SU-DHL-6 (cell line): ENCODE measurements at regions not wholly inside any gene's neighbourhood (a gene's known extent, or its start where the extent isn't known, plus 50 kb on each side); places are given as distances from the start of the nearest gene placed in this dataset.

Source experiments
- H2AFZ ChIP-seq: fragments of 200-600 bp; sonication (generic); 2 replicates; pipeline ENCODE4 v1.6.1; 2014; ENCODE audit warnings: low read depth, mild to moderate bottlenecking, moderate library complexity, mixed read lengths, antibody characterized with exemption, low read length; ENCODE audit not compliant: severe bottlenecking
- H3F3A ChIP-seq: fragments of 200-600 bp; shearing (Covaris generic); 2 replicates; pipeline ENCODE4 v1.6.0; 2016; ENCODE audit warnings: antibody characterized with exemption, mild to moderate bottlenecking; ENCODE audit not compliant: insufficient read depth
- H3K27ac ChIP-seq: fragments of 200-600 bp; sonication (generic); 2 replicates; pipeline ENCODE4 v1.5.1; 2016; ENCODE audit warnings: low read depth, mild to moderate bottlenecking, low read length, moderate library complexity, mixed read lengths
- H3K27me3 ChIP-seq: fragments of 200-600 bp; sonication (generic), shearing (Covaris generic); 2 replicates; pipeline ENCODE4 v1.6.0; 2014; ENCODE audit warnings: mild to moderate bottlenecking, low read length
- H3K36me3 ChIP-seq: fragments of 200-600 bp; sonication (generic); 2 replicates; pipeline ENCODE4 v1.6.1; 2014; ENCODE audit warnings: mild to moderate bottlenecking, low read length, mixed read lengths
- H3K4me2 ChIP-seq: fragments of 300-600, 200-600 bp; shearing (Covaris generic), sonication (generic); 2 replicates; pipeline ENCODE4 v1.6.0; 2014; ENCODE audit warnings: low read length, low read depth, mild to moderate bottlenecking; ENCODE audit not compliant: poor library complexity, severe bottlenecking
- H3K4me3 ChIP-seq: fragments of 200-600 bp; sonication (generic); 2 replicates; pipeline ENCODE4 v1.5.1; 2014; ENCODE audit warnings: antibody characterized with exemption, low read length, mild to moderate bottlenecking, mixed read lengths; ENCODE audit not compliant: insufficient read depth, poor library complexity, severe bottlenecking
- H3K79me2 ChIP-seq: fragments of 200-600 bp; sonication (generic); 2 replicates; pipeline ENCODE4 v1.6.1; 2014; ENCODE audit warnings: mild to moderate bottlenecking, low read length, moderate library complexity; ENCODE audit not compliant: insufficient read depth
- H3K9ac ChIP-seq: fragments of 200-600 bp; sonication (generic); 2 replicates; pipeline ENCODE4 v1.7.0; 2014; ENCODE audit warnings: mild to moderate bottlenecking, low read length
- H3K9me2 ChIP-seq: fragments of 200-600 bp; sonication (generic); replicated peaks from 2 replicates; pipeline ENCODE4 v1.6.1; 2014; ENCODE audit warnings: low read length; ENCODE audit not compliant: insufficient read depth
- H3K9me3 ChIP-seq: fragments of 200-600 bp; sonication (generic); 2 replicates; pipeline ENCODE4 v1.6.1; 2014; ENCODE audit warnings: low read length, mixed read lengths; ENCODE audit not compliant: insufficient read depth
- H4K20me1 ChIP-seq: fragments of 200-600 bp; sonication (generic); 2 replicates; pipeline ENCODE4 v1.6.1; 2014; ENCODE audit warnings: low read depth, mild to moderate bottlenecking, antibody characterized with exemption, low read length, moderate library complexity, mixed read lengths
- EZH2phosphoT487 ChIP-seq: fragments of 200-600 bp; sonication (generic), shearing (Covaris generic); conservative IDR thresholded peaks from 2 replicates; pipeline ENCODE4 v1.6.1; 2018; ENCODE audit warnings: mild to moderate bottlenecking, antibody characterized with exemption, low read length, moderate library complexity, mixed read lengths
- TF ChIP-seq, protein P1 (sequence below): fragments of 200-600 bp; sonication (generic); IDR thresholded peaks from one replicate; pipeline ENCODE4 v1.5.1; 2017; ENCODE audit warnings: antibody characterized with exemption, mild to moderate bottlenecking, low read length, moderate library complexity; ENCODE audit not compliant: insufficient read depth, poor library complexity, severe bottlenecking

- Histone ChIP-seq H3K27ac (no peak overlapping the region), H3K36me3 (no peaks in the 10 kb centered on the region), H3F3A (no peaks in the 10 kb centered on the region), H4K20me1 (no peaks in the 10 kb centered on the region), H3K4me2 (no peak overlapping the region), H3K27me3 (no peaks in the 10 kb centered on the region), H2AFZ (no peak overlapping the region), H3K9me2 (no peaks in the 10 kb centered on the region), H3K4me3 (no peak overlapping the region), H3K79me2 (no peaks in the 10 kb centered on the region), H3K9me3 (no peaks in the 10 kb centered on the region), H3K9ac (no peak overlapping the region)
- TF ChIP-seq, protein P1, sequence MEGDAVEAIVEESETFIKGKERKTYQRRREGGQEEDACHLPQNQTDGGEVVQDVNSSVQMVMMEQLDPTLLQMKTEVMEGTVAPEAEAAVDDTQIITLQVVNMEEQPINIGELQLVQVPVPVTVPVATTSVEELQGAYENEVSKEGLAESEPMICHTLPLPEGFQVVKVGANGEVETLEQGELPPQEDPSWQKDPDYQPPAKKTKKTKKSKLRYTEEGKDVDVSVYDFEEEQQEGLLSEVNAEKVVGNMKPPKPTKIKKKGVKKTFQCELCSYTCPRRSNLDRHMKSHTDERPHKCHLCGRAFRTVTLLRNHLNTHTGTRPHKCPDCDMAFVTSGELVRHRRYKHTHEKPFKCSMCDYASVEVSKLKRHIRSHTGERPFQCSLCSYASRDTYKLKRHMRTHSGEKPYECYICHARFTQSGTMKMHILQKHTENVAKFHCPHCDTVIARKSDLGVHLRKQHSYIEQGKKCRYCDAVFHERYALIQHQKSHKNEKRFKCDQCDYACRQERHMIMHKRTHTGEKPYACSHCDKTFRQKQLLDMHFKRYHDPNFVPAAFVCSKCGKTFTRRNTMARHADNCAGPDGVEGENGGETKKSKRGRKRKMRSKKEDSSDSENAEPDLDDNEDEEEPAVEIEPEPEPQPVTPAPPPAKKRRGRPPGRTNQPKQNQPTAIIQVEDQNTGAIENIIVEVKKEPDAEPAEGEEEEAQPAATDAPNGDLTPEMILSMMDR = no peak
- TF ChIP-seq EZH2phosphoT487 = no peak
These were observed 72.8 kb upstream of the ALX4 start for GRCh38 chr11:44382656-44383240.

DNA sequence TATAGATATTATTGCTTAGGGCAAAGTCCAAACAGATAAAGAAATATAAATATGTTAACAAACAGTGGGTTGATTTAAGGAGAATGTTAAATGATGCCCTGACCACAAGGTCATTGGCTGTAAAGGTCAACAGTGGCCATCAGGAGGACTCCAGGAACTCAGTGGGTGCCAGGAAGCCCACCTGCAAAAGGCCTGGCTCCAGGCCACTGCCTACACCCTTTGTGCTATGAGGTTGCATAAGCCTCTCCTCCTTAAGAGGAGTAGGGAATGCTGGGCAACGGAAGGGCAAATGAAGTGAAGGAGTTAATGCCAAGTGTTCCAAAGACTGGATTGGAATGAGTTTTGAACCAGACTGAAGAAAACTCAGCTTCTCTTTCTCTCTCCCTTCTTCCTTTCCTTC is 73.3 kb upstream of the ALX4 start:
- H3K9me2 ChIP-seq = no peaks in the 10 kb centered on the region
- H2AFZ ChIP-seq = no peak overlapping the region
- no peaks in the 10 kb centered on the region for H3K9me3 ChIP-seq
- H3K79me2 ChIP-seq = no peaks in the 10 kb centered on the region
- TF ChIP-seq, protein P1 = no peak
- no peak for TF ChIP-seq EZH2phosphoT487
- no peak overlapping the region for H3K9ac ChIP-seq
- no peaks in the 10 kb centered on the region for H3K27me3 ChIP-seq
- H4K20me1 ChIP-seq = no peaks in the 10 kb centered on the region
- no peak overlapping the region for H3K4me3 ChIP-seq
- no peak overlapping the region for H3K27ac ChIP-seq
- H3K36me3 ChIP-seq = no peaks in the 10 kb centered on the region
- no peak overlapping the region for H3K4me2 ChIP-seq
- H3F3A ChIP-seq = no peaks in the 10 kb centered on the region

- Histone ChIP-seq H2AFZ (no peak overlapping the region), H3K9me3 (peaks cover 5% of the 10 kb centered on the region; the same call in 1 of the 2 replicates), H3F3A (no peaks in the 10 kb centered on the region), H4K20me1 (no peaks in the 10 kb centered on the region), H3K4me3 (no peak overlapping the region), H3K27me3 (no peaks in the 10 kb centered on the region), H3K9me2 (no peaks in the 10 kb centered on the region), H3K36me3 (no peaks in the 10 kb centered on the region), H3K4me2 (no peak overlapping the region), H3K27ac (no peak overlapping the region), H3K9ac (no peak overlapping the region), H3K79me2 (no peaks in the 10 kb centered on the region)
- no peak for TF ChIP-seq EZH2phosphoT487
- TF ChIP-seq, protein P1 = no peak
These were observed 77.5 kb upstream of the ALX4 start for GRCh38 chr11:44387415-44387814.
